ENCODE measurements at regions not wholly inside any gene's neighbourhood (a gene's known extent, or its start where the extent isn't known, plus 50 kb on each side); places are given as distances from the start of the nearest gene placed in this dataset.
"Not testable (repeated sequence)": the region's sequence is repeated elsewhere in the genome, so short reads cannot be mapped to it uniquely, and the experiment has no call there.

DNA sequence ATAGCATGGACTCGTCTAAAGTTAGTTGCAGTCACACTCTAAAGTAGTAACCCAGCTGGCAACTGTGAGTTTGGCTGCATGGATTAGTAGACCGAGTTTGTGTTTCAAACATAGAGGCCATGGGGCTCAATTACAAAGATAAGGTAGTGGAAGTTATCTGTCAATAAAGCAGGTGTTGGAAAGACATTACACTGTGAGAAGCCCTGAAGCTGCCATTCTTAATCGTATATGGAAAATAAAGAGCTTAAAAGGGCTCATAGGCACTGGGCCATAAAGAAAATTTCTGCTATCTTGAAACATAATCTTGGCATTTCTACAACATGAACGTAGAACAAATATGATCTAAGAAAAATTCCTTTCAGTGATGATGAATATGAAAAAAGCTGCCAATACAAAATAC, 837.7 kb downstream of the REEP3 start:
- in situ Hi-C loops (cut with MboI; ENCODE audit: low sequenced_read_pairs, unreplicated experiment) = no loop called here
- TF ChIP-seq CTCF (IDR thresholded peaks at IDR 0.05; ENCODE audit: borderline replicate concordance, control extremely low read depth, extremely low read depth, insufficient read depth, missing control alignments) = no peak
- DNase-seq (ENCODE audit: low spot score) = no peak

- DNase-seq (ENCODE audit: low spot score); in situ Hi-C loops (cut with MboI; ENCODE audit: low sequenced_read_pairs, unreplicated experiment): not testable (repeated sequence)
These were observed 839.0 kb downstream of the REEP3 start for GRCh38 chr10:64360240-64360639.

DNA sequence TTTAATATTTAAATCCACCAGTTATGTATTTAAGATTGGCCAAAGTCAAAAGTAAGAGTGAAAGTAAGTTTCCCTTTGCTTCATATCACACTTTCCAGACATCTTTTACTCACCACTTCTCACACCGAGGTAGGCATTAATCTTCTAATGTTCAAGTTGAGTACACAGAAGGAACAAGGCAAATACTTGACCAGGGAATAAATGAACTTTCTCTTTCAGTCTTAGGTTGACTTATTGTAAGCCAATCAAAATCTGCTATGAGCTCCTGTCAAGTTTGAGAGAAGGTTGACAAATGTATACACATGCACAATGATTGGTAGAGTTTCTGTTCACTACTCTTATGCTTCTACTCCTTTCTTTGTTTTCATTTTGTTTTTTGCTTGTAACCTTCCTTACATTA, 842.5 kb downstream of the REEP3 start:
- in situ Hi-C loops (cut with MboI; ENCODE audit: low sequenced_read_pairs, unreplicated experiment) = no loop called here
- no peak for TF ChIP-seq CTCF (IDR thresholded peaks at IDR 0.05; ENCODE audit: borderline replicate concordance, control extremely low read depth, extremely low read depth, insufficient read depth, missing control alignments)
- no peak for DNase-seq (ENCODE audit: low spot score)

DNA sequence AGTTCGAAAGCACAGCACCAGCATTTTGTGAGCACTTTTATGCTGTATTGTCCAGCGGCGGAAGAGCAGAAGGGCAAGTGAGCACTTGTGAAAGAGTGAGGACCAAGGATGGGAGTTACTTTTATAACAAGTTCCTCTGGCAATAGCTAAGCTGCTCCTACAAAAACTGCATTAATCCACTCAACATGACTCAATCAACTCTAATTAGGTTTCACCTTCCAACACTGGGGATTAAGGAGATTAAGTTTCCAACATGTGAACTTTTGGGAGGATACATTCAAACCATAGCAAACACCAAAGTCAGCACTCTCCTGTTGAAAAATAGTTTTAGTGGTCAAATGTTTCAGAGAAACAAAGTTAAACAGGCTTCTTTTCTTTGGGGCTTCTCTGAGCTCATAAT, 844.5 kb downstream of the REEP3 start:
- DNase-seq (ENCODE audit: low spot score) = no peak
- in situ Hi-C loops (cut with MboI; ENCODE audit: low sequenced_read_pairs, unreplicated experiment) = no loop called here
- TF ChIP-seq CTCF (IDR thresholded peaks at IDR 0.05; ENCODE audit: borderline replicate concordance, control extremely low read depth, extremely low read depth, insufficient read depth, missing control alignments) = no peak

DNA sequence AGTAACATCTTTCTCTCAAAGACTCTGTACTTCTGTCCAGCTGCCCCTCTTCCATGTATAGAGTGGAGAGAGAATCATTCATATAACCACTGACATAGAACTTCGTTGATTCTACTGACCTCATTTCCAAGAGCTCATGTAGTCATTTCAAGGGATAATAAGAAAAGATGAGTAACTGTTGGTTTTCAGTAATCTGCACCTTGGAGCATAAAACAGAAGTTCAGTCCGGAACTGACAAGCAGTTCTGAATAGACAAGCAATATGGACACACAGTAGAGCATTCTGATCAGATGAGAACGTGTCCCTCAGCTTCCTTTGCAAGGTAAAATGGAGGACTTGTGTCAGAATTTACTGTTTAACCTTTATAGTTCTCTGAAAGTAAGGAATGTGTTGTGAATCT, 847.1 kb downstream of the REEP3 start:
- in situ Hi-C loops (cut with MboI; ENCODE audit: low sequenced_read_pairs, unreplicated experiment) = no loop called here
- TF ChIP-seq CTCF (IDR thresholded peaks at IDR 0.05; ENCODE audit: borderline replicate concordance, control extremely low read depth, extremely low read depth, insufficient read depth, missing control alignments) = no peak
- no peak for DNase-seq (ENCODE audit: low spot score)

- no peak for DNase-seq (ENCODE audit: low spot score)
- TF ChIP-seq CTCF (IDR thresholded peaks at IDR 0.05; ENCODE audit: borderline replicate concordance, control extremely low read depth, extremely low read depth, insufficient read depth, missing control alignments) = no peak
- in situ Hi-C loops (cut with MboI; ENCODE audit: low sequenced_read_pairs, unreplicated experiment) = no loop called here
These were observed 848.9 kb downstream of the REEP3 start for GRCh38 chr10:64369885-64370773.

GRCh38 chr10:64374346-64374745, 853.1 kb downstream of the REEP3 start:
- no peak for DNase-seq (ENCODE audit: low spot score)
- in situ Hi-C loops (cut with MboI; ENCODE audit: low sequenced_read_pairs, unreplicated experiment) = no loop called here
- no peak for TF ChIP-seq CTCF (IDR thresholded peaks at IDR 0.05; ENCODE audit: borderline replicate concordance, control extremely low read depth, extremely low read depth, insufficient read depth, missing control alignments)

Measured in GM13976 (cell line).